HG02623 (cell line): ENCODE measurements at regions not wholly inside any gene's neighbourhood (a gene's known extent, or its start where the extent isn't known, plus 50 kb on each side); places are given as distances from the start of the nearest gene placed in this dataset.
"Not testable (repeated sequence)": the region's sequence is repeated elsewhere in the genome, so short reads cannot be mapped to it uniquely, and the experiment has no call there.

ENCODE experiments used
- ATAC-seq: cut with Tn5 transposase; IDR thresholded peaks from one replicate; pipeline ENCODE4 v1.9.1; 2021; ENCODE audit warnings: moderate library complexity; ENCODE audit not compliant: unreplicated experiment

DNA sequence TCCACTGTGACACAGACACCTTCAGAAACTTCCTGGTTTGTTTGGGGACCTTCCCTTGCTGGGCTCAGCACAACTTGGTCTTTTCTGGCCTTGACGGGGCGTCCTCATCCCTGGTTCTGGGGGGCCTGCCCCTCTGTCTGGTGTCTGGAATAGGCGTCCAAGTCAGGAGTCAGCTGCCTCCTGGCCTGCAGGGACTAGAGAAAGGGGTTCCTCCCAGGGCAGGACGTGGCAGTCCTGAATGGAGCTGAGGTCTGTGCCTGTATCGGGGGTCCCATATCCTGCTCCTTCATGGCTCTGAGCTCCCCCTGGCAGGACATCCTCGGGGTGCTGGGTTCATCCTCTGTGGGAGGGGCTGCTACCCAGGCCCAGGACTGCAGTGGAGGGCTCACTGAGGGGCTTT lies 384.0 kb downstream of the TMEM121 start:
- ATAC-seq, result no peak

DNA sequence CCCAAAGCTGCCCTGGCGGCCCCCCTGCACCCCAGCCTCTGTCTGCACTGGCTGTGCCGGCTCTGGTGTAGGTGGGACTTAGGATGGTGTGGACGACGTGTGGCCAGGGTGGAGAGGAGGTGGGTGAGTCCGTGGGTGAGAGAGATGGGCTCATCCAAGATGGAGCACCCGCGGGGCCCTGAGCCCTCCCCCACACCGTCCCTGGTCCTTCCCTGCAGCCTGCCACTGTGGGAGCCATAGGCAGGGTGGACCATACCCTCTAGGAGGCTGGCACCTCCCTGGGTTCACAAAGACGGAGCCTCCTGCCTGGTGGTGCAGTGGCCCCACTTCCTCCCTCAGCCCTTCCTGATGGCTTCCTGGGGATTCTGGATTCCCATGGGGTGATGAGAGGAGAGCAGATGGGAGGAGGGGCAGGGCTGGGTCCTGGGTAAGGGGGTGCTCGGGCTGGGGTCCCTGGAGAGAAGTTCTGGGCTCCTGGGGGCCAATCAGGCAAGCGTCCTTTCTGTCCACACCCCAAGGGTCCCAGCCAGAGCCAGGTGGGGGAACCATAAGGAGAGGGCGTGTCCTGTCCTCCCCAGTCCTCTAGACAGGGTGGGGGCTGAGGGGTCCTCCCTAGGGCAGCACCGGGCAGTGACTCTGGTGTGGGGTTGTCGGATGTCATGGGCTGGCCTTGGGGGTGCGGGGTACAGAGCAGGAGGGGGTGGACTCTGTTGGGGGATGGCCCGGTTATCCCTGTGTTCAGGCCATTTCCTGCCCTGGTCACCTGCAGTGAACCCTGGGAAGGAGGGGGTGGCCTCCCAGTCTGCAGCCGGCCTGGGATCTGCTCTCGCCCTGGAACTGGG lies 384.8 kb downstream of the TMEM121 start:
- no peak for ATAC-seq

GRCh38 chr14:105911848-105912292 lies 385.5 kb downstream of the TMEM121 start:
- not testable (repeated sequence) for ATAC-seq

GRCh38 chr14:105912641-105913180 lies 386.3 kb downstream of the TMEM121 start:
- no peak for ATAC-seq

DNA sequence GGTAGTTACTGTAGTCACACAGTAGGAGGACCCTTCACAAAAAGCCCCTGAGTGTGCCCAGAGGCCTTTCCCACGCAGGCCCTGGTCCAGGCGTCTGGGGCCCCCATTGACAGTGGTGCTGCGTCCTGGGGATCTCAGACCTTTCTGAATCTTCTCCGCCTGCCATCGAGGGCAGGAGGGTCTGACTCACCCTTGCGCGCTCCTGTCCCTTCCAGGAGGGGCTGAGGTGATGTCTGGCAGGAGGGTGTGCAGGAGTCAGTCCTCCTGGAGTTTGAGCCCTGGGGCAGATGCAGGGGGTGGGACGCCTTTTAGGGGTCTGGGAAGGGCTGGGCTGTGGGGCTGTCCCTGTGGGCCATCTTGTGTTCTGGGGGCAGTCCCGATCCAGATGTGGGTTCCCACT lies 386.8 kb downstream of the TMEM121 start:
- no peak for ATAC-seq

DNA sequence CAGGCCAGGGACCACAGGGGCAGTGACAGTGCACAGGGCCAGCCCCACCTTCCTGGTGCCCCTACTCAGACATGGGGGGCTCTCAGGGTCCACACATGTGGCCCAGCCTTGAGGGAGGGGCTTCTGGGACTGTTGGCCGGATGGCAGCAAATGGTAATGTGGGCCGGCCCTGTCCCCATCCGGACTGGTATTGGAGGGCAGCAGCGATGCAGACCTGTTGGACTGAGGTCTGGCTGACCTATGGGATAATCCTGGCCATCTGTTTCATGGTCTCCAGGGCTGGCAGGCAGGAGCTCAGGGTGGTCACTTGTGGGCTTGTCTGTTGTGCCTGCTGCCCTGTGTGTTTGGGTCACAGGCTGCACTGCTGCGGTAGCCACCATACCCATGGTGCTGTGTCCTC lies 387.5 kb downstream of the TMEM121 start:
- no peak for ATAC-seq

GRCh38 chr14:105914281-105914680 lies 387.9 kb downstream of the TMEM121 start:
- not testable (repeated sequence) for ATAC-seq

DNA sequence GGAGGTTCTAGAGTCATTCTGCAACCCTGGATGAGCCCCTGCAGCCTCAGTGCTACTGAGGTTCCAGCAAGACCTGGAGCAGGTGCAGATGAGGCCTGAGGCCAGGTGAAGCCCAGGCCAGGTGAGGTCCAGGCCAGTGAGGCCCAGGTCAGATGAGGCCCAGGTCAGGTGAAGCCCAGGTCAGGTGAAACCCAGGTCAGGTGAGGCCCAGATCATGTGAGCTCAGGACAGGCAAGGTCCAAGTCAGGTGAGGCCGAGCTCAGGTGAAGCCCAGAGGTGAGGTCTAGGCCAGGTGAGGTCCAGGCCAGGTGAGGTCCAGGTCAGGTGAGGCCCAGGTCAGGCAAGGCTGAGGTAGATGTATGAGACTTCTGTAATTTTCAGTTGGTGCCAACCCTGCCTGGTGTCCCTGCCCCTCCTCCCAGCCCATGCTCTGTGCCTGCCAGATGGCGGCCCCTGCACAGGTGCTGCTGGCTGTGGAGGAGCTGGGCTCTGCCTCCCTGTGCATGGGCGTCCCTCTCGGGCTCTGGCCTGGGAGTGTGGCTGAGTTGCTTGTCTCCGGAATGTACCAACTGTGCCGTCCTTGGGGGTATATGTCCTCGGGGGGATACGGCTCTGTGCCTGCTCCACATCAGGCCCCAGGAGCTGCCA lies 388.5 kb downstream of the TMEM121 start:
- no peak for ATAC-seq

GRCh38 chr14:105915546-105915945 lies 389.2 kb downstream of the TMEM121 start:
- not testable (repeated sequence) for ATAC-seq

GRCh38 chr14:105917136-105917932 lies 391.0 kb downstream of the TMEM121 start:
- not testable (repeated sequence) for ATAC-seq

- ATAC-seq, result no peak
Measured at GRCh38 chr14:105917933-105918436, 391.6 kb downstream of the TMEM121 start.

GRCh38 chr14:105918496-105919262 lies 392.3 kb downstream of the TMEM121 start:
- no peak for ATAC-seq

DNA sequence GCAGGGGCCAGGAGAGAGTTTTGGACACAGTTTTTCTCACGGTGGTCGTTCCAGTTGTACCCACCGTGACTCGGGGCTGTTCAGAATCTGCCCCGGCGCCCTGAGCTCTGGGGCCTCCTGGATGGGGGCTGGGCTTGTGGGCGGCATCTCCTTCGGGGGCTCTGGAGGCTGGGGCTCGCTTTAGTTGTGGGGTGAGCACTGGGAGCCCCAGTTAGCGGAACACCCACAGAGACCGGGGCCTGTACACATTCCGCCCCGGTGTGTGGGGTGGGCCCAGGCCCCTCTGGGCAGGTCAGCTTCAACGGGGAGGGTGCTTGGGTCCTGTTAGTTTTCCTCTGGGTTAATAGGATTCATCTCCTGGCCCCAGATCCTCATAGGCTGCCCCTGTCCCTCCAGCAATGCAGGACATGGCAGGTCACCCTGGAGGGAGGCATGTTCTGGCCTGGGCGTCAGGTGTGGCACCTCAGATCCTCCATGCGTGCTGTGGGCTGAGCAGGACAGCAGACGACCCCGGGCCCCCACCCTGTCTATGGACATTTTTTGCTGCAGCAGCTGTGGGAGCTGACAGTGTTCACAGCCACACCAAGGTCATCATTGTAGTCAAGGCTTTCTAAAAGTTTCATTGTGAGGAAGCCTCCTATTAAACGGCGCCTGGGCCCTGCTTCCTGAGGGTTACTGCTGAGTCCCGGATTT lies 393.2 kb downstream of the TMEM121 start:
- ATAC-seq, result no peak

GRCh38 chr14:105920151-105920700 lies 393.8 kb downstream of the TMEM121 start:
- not testable (repeated sequence) for ATAC-seq

- not testable (repeated sequence) for ATAC-seq
Measured at GRCh38 chr14:105920803-105921755, 394.7 kb downstream of the TMEM121 start.

DNA sequence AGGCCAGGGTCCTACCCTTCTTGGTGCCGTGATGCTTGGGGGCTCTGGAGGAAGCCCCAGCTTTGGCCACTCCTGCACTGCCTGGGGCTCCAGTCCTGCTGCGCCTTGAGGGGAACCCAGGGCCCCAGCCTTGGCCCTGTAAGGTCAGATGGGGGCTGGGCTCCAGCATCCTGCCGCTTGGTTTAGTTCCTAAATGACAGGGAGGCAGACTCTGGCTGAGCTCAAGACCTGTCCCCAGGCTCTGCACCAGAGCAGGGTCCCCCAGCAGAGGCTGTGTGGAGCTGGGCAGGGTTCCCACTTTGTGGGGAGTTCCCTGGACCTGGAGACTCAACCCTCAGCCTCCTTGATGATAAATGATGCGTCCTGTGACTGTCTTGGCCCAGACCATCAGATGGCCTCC lies 395.4 kb downstream of the TMEM121 start:
- not testable (repeated sequence) for ATAC-seq

DNA sequence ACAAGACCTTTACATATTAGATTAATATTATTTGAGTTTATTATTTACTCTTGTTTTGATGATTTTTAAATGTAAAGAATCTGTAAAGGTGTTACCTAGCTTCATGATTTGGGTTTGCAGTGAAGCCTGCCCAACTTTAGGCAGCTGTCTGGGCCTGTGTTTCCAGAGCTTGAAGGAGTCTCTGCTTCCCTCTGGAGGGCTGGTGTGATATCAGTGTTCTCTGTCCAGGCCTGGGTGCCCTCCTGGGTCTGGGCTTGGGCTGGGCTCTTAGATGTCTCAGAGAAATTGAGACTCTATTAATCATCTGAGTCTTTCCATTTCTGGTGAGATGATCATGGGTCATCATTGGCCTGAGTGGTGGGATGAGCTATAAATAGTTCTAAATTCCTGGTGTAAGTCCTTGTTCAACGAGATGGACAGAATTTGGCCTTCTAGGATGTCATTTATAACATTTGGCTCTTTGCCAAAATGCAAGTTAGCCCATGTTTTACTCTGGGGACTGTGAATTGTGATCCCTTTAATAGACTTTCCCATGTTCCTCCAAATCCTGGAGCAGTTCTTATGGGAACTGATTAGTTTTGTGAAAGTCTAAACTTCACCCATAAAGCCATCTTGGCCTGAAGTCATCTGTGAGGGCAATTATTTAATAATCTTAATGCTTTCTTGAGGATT lies 397.3 kb downstream of the TMEM121 start:
- ATAC-seq, result not testable (repeated sequence)
